ENCODE measurements at regions not wholly inside any gene's neighbourhood (a gene's known extent, or its start where the extent isn't known, plus 50 kb on each side); places are given as distances from the start of the nearest gene placed in this dataset.

DNA sequence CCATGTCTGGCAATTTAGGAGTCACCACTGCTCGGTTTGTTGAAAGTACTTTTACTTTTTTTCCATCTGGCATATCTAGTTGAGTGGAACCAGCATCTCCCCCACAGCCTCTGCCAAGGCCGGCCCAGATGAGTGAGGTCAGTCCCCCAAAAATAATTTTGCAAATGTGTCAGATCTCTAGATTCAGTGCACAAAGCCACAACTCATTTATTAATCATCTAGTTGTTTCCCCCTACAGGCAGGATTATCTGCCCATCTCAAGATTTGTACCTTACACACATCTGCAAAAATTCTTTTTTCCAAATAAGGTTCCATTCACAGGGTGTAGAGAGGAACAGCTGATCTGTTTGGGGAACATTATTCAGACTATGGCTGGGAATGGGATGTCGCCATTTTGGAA lies 174.0 kb upstream of the MXRA5 start:
- TF ChIP-seq, protein P1, sequence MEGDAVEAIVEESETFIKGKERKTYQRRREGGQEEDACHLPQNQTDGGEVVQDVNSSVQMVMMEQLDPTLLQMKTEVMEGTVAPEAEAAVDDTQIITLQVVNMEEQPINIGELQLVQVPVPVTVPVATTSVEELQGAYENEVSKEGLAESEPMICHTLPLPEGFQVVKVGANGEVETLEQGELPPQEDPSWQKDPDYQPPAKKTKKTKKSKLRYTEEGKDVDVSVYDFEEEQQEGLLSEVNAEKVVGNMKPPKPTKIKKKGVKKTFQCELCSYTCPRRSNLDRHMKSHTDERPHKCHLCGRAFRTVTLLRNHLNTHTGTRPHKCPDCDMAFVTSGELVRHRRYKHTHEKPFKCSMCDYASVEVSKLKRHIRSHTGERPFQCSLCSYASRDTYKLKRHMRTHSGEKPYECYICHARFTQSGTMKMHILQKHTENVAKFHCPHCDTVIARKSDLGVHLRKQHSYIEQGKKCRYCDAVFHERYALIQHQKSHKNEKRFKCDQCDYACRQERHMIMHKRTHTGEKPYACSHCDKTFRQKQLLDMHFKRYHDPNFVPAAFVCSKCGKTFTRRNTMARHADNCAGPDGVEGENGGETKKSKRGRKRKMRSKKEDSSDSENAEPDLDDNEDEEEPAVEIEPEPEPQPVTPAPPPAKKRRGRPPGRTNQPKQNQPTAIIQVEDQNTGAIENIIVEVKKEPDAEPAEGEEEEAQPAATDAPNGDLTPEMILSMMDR (IDR thresholded peaks at IDR 0.05): no peak
- TF ChIP-seq EP300 (IDR thresholded peaks at IDR 0.05) (no peak), POLR2A (IDR thresholded peaks at IDR 0.05) (no peak)
